Left cardiac atrium (tissue), 4 donors: ENCODE measurements at regions not wholly inside any gene's neighbourhood (a gene's known extent, or its start where the extent isn't known, plus 50 kb on each side); places are given as distances from the start of the nearest gene placed in this dataset.
"Not testable (repeated sequence)": the region's sequence is repeated elsewhere in the genome, so short reads cannot be mapped to it uniquely, and the experiment has no call there.

Experiments used
- ATAC-seq, 2 donors: fragments of 200-7000 bp; cut with Tn5 transposase; one replicate each; pipeline ENCODE4 v1.9.1; 2020; ENCODE audit warnings: mild to moderate bottlenecking in 2 of 2, moderate library complexity in 2 of 2
- DNase-seq: peaks from one replicate; pipeline ENCODE4 v3.0.0-alpha.2; 2020
- intact Hi-C, 2 donors: fragments of 100-400 bp; cut with DNase I; formaldehyde crosslinking; loops; one replicate each; pipeline versions ENCODE4 v1.14.1 to v1.15.1; 2022 to 2023
- donor health status: DM: no; HTN: yes; CAD: no.
- donor health status: DM: no; HTN: yes; CAD: no; lungs with severe emphysema.
- donor health status: DM: yes; HTN: yes; CAD: no.
- donor health status: Dilated cardiomyopathy.

- DNase-seq = no peak
- intact Hi-C loops = no loop called here
These were observed 103.1 kb upstream of the TSLP start for GRCh38 chr5:110968246-110969005.

GRCh38 chr5:110969502-110969901 is 102.0 kb upstream of the TSLP start:
- DNase-seq (no peak), ATAC-seq (no peak)
- intact Hi-C loops = no loop called here

More at GRCh38 chr5:110968246-110969005, 103.1 kb upstream of the TSLP start:
- ATAC-seq = no peak

- intact Hi-C loops = no loop called here
- no peak for DNase-seq
- no peak for ATAC-seq
These were observed 98.0 kb upstream of the TSLP start for GRCh38 chr5:110973510-110973909.

DNA sequence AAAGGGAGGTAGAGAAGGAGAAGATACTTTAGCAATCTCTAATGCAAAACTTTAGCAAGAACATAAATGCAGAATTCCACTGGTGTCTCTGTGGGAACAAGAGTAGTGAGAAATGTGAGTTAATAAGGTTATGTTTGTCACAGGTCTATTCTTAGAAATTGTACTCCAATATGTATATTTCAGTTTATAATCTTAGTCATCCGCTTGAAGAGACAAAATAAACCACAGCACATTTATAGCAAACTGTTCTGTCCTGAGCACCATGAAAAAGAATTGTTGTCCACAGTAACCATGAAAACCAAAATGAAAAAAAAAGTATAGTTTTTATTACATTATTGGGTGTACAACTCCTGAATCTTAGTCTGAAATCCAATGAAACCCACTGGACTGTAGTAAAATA is 93.6 kb upstream of the TSLP start:
- intact Hi-C loops = no loop called here
- ATAC-seq (no peak), DNase-seq (no peak)

DNA sequence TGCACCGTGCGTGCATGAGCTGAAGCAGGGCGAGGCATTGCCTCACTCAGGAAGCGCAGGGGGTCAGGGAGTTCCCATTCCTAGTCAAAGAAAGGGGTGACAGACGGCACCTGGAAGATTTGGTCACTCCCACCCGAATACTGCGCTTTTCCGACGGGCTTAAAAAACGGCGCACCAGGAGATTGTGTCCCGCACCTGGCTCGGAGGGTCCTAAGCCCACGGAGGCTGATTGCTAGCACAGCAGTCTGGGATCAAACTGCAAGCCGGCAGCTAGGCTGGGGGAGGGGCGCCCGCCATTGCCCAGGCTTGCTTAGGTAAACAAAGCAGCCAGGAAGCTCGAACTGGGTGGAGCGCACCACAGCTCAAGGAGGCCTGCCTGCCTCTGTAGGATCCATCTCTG is 85.6 kb upstream of the TSLP start:
- intact Hi-C loops, ATAC-seq, DNase-seq: not testable (repeated sequence)

DNA sequence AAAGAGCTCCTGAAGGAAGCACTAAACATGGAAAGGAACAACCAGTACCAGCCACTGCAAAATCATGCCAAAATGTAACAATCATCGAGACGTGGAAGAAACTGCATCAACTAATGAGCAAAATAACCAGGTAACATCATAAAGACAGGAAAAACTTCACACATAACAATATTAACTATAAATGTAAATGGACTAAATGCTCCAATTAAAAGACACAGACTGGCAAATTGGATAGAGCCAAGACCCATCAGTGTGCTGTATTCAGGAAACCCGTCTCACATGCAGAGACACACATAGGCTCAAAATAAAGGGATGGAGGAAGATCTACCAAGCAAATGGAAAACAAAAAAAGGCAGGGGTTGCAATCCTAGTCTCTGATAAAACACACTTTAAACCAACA is 83.9 kb upstream of the TSLP start:
- DNase-seq, intact Hi-C loops, ATAC-seq: not testable (repeated sequence)

DNA sequence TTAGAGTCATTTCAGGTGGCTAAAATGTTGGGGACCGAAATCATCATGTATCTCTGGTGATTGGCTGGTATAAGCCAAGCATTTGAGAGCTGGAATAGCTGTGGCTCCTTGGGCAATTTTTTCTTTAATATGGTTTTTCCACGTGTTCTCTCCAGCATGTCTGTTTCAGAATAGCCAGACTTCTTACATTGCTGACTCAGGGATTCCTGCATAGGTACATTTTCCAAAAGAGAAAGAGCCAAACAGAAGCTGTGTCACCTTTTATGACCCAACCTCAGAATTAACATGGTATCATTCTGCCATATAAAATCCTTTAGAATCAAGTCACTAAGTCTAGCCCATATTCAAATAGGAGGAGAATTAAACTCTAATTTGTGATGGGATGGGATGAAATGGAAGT is 74.8 kb upstream of the TSLP start:
- intact Hi-C loops = no loop called here
- no peak for ATAC-seq
- DNase-seq = no peak

- DNase-seq (no peak), ATAC-seq (no peak)
- intact Hi-C loops = no loop called here
These were observed 69.5 kb upstream of the TSLP start for GRCh38 chr5:111002036-111002435.

DNA sequence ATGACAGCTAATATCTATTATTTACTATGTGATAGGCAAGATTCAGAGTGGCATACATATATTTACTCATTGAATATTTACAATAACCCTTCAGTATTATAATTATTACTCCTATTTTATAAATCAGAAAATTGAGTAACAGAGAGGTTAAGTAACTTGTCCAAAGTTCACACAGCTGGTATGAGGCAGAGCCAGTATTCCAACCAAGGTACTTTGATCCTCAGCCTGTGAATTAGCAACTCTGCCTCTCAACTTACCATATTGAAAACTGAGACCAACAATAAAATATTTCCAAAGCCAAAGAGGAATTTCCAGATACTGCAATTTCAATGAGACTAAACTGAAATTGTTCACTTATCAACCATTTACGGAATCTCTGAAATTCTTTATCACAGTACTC is 67.9 kb upstream of the TSLP start:
- no peak for DNase-seq
- intact Hi-C loops = no loop called here
- ATAC-seq = no peak

GRCh38 chr5:111004291-111004690 is 67.2 kb upstream of the TSLP start:
- intact Hi-C loops = no loop called here
- no peak for ATAC-seq
- DNase-seq = no peak

- ATAC-seq (no peak), DNase-seq (no peak)
- intact Hi-C loops = no loop called here
These were observed 60.7 kb upstream of the TSLP start for GRCh38 chr5:111010783-111011182.

DNA sequence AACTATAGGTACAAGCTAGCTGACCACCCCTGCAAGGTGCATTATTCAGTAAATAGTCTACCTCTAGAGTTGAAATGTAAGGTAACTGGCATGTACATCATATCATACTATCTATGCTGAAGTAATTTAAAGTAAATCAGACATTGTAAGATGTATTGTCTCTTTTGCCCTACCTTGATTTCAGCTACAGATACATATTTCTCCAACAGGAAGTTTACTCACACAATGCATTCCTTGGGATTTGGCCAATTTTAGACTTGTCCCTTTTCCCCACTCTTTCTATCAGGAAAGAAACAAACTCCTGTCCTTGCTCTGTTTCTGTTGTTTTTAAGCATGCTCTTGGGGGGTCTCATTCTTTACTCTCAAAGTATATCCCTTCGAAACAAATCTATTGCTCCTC is 58.5 kb upstream of the TSLP start:
- DNase-seq (no peak), ATAC-seq (no peak)
- intact Hi-C loops = no loop called here

- ATAC-seq (no peak), DNase-seq (no peak)
- intact Hi-C loops = no loop called here
These were observed 54.7 kb upstream of the TSLP start for GRCh38 chr5:111016801-111017200.

DNA sequence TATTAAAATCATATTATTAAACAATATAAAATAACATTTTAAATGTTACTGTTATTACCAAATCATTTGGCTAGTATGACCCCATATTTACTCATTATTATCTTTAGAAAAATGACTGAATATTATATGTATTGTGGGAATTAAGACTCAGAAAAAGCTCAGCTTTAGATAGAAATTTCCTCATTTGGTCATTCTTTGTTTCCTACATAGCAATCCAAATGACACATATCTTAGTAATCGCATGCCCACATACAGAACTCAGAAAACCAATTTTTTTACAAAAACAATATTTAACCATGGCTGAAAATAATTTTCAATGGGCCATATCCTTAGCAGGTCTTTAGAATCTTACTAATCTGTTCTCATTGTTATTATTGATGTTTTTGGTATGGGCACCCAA is 53.8 kb upstream of the TSLP start:
- intact Hi-C loops = no loop called here
- ATAC-seq (no peak), DNase-seq (no peak)
